ENCODE measurements at regions not wholly inside any gene's neighbourhood (a gene's known extent, or its start where the extent isn't known, plus 50 kb on each side); places are given as distances from the start of the nearest gene placed in this dataset.

- no peaks in the 10 kb centered on the region for H3K36me3 Mint-ChIP-seq (ENCODE audit: low read depth)
- peaks cover 7% of the 10 kb centered on the region for H3K27me3 Mint-ChIP-seq (ENCODE audit: low read depth, poor library complexity)
- H3K27ac Mint-ChIP-seq, result no peak overlapping the region
- peaks cover 23% of the 10 kb centered on the region for H3K9me3 Mint-ChIP-seq
- H3K4me3 Mint-ChIP-seq, result no peak overlapping the region
- TF ChIP-seq CTCF (IDR thresholded peaks at IDR 0.05), result no peak
- peak; percentile 25 for DNase-seq
- H3K4me1 Mint-ChIP-seq, result peaks cover 53% of the 10 kb centered on the region
Measured at GRCh38 chrX:107565931-107566603, 62.2 kb upstream of the PRPS1 start.

- no peak overlapping the region for H3K4me3 Mint-ChIP-seq
Measured at GRCh38 chrX:107566604-107567262, 61.6 kb upstream of the PRPS1 start.

GRCh38 chrX:107567370-107567769 is 60.9 kb upstream of the PRPS1 start:
- no peak for DNase-seq
- H3K9me3 Mint-ChIP-seq, result peaks cover 25% of the 10 kb centered on the region
- no peak for TF ChIP-seq CTCF (IDR thresholded peaks at IDR 0.05)
- no peaks in the 10 kb centered on the region for H3K36me3 Mint-ChIP-seq (ENCODE audit: low read depth)
- peaks cover 7% of the 10 kb centered on the region for H3K27me3 Mint-ChIP-seq (ENCODE audit: low read depth, poor library complexity)
- peak overlapping the region; percentile 19 for H3K27ac Mint-ChIP-seq
- peaks cover 42% of the 10 kb centered on the region for H3K4me1 Mint-ChIP-seq
- H3K4me3 Mint-ChIP-seq, result no peak overlapping the region

More at GRCh38 chrX:107566604-107567262, 61.6 kb upstream of the PRPS1 start:
- H3K4me1 Mint-ChIP-seq, result peaks cover 48% of the 10 kb centered on the region
- no peaks in the 10 kb centered on the region for H3K36me3 Mint-ChIP-seq (ENCODE audit: low read depth)
- TF ChIP-seq CTCF (IDR thresholded peaks at IDR 0.05), result no peak
- peak overlapping the region; percentile 66 for H3K27ac Mint-ChIP-seq
- DNase-seq, result no peak
- peaks cover 23% of the 10 kb centered on the region for H3K9me3 Mint-ChIP-seq
- peaks cover 7% of the 10 kb centered on the region for H3K27me3 Mint-ChIP-seq (ENCODE audit: low read depth, poor library complexity)

GRCh38 chrX:107571296-107571998 is 56.9 kb upstream of the PRPS1 start:
- no peak for TF ChIP-seq CTCF (IDR thresholded peaks at IDR 0.05)
- DNase-seq, result no peak
- peaks cover 19% of the 10 kb centered on the region for H3K9me3 Mint-ChIP-seq

GRCh38 chrX:107573016-107573415 is 55.3 kb upstream of the PRPS1 start:
- Mint-ChIP-seq H3K9me3 (peaks cover 24% of the 10 kb centered on the region), H3K4me3 (no peak overlapping the region), H3K36me3 (ENCODE audit: low read depth) (no peaks in the 10 kb centered on the region), H3K27me3 (ENCODE audit: low read depth, poor library complexity) (no peaks in the 10 kb centered on the region), H3K4me1 (peaks cover 4% of the 10 kb centered on the region), H3K27ac (no peak overlapping the region)
- DNase-seq, result no peak
- no peak for TF ChIP-seq CTCF (IDR thresholded peaks at IDR 0.05)

More at GRCh38 chrX:107571296-107571998, 56.9 kb upstream of the PRPS1 start:
- H3K4me3 Mint-ChIP-seq, result no peak overlapping the region
- no peaks in the 10 kb centered on the region for H3K36me3 Mint-ChIP-seq (ENCODE audit: low read depth)
- H3K27me3 Mint-ChIP-seq (ENCODE audit: low read depth, poor library complexity), result peaks cover 3% of the 10 kb centered on the region
- H3K27ac Mint-ChIP-seq, result no peak overlapping the region
- H3K4me1 Mint-ChIP-seq, result peaks cover 14% of the 10 kb centered on the region
